ENCODE measurements at regions not wholly inside any gene's neighbourhood (a gene's known extent, or its start where the extent isn't known, plus 50 kb on each side); places are given as distances from the start of the nearest gene placed in this dataset.

GRCh38 chr5:142437563-142437962, 112.7 kb upstream of the SPRY4 start:
- H3K36me3 Mint-ChIP-seq (ENCODE audit: insufficient read depth): no peaks in the 10 kb centered on the region
- H3K9me3 Mint-ChIP-seq (ENCODE audit: low read depth): no peaks in the 10 kb centered on the region
- no peak overlapping the region for H3K4me3 Mint-ChIP-seq (ENCODE audit: low read depth)
- H3K4me1 Mint-ChIP-seq (ENCODE audit: low read depth): peaks cover 3% of the 10 kb centered on the region
- DNase-seq (ENCODE audit: low spot score, unreplicated experiment): no peak
- peaks cover 7% of the 10 kb centered on the region for H3K27me3 Mint-ChIP-seq
- TF ChIP-seq CTCF (IDR thresholded peaks at IDR 0.05; ENCODE audit: unreplicated experiment): no peak
- H3K27ac Mint-ChIP-seq: no peak overlapping the region

GRCh38 chr5:142435410-142436115, 110.7 kb upstream of the SPRY4 start:
- no peaks in the 10 kb centered on the region for H3K36me3 Mint-ChIP-seq (ENCODE audit: insufficient read depth)
- H3K27me3 Mint-ChIP-seq: peaks cover 4% of the 10 kb centered on the region
- H3K9me3 Mint-ChIP-seq (ENCODE audit: low read depth): no peaks in the 10 kb centered on the region
- DNase-seq (ENCODE audit: low spot score, unreplicated experiment): no peak
- no peak for TF ChIP-seq CTCF (IDR thresholded peaks at IDR 0.05; ENCODE audit: unreplicated experiment)
- no peak overlapping the region for H3K4me3 Mint-ChIP-seq (ENCODE audit: low read depth)
- peaks cover 1% of the 10 kb centered on the region for H3K4me1 Mint-ChIP-seq (ENCODE audit: low read depth)
- no peak overlapping the region for H3K27ac Mint-ChIP-seq

- DNase-seq (ENCODE audit: low spot score, unreplicated experiment): no peak
- no peaks in the 10 kb centered on the region for H3K9me3 Mint-ChIP-seq (ENCODE audit: low read depth)
- H3K36me3 Mint-ChIP-seq (ENCODE audit: insufficient read depth): no peaks in the 10 kb centered on the region
- no peak overlapping the region for H3K27ac Mint-ChIP-seq
- peaks cover 1% of the 10 kb centered on the region for H3K4me1 Mint-ChIP-seq (ENCODE audit: low read depth)
- H3K27me3 Mint-ChIP-seq: peaks cover 4% of the 10 kb centered on the region
- no peak overlapping the region for H3K4me3 Mint-ChIP-seq (ENCODE audit: low read depth)
- TF ChIP-seq CTCF (IDR thresholded peaks at IDR 0.05; ENCODE audit: unreplicated experiment): no peak
These were observed 109.4 kb upstream of the SPRY4 start for GRCh38 chr5:142434322-142434612.

GRCh38 chr5:142433526-142434321, 108.9 kb upstream of the SPRY4 start:
- Mint-ChIP-seq H3K4me3 (ENCODE audit: low read depth) (no peak overlapping the region), H3K27me3 (peaks cover 4% of the 10 kb centered on the region), H3K27ac (no peak overlapping the region), H3K36me3 (ENCODE audit: insufficient read depth) (no peaks in the 10 kb centered on the region), H3K9me3 (ENCODE audit: low read depth) (no peaks in the 10 kb centered on the region), H3K4me1 (ENCODE audit: low read depth) (peaks cover 1% of the 10 kb centered on the region)
- no peak for DNase-seq (ENCODE audit: low spot score, unreplicated experiment)
- no peak for TF ChIP-seq CTCF (IDR thresholded peaks at IDR 0.05; ENCODE audit: unreplicated experiment)

GRCh38 chr5:142432961-142433360, 108.1 kb upstream of the SPRY4 start:
- no peak for TF ChIP-seq CTCF (IDR thresholded peaks at IDR 0.05; ENCODE audit: unreplicated experiment)
- Mint-ChIP-seq H3K36me3 (ENCODE audit: insufficient read depth) (no peaks in the 10 kb centered on the region), H3K9me3 (ENCODE audit: low read depth) (no peaks in the 10 kb centered on the region), H3K27me3 (peaks cover 4% of the 10 kb centered on the region), H3K4me1 (ENCODE audit: low read depth) (peaks cover 1% of the 10 kb centered on the region), H3K27ac (no peak overlapping the region), H3K4me3 (ENCODE audit: low read depth) (no peak overlapping the region)
- DNase-seq (ENCODE audit: low spot score, unreplicated experiment): no peak

Measured in progenitor cell of endocrine pancreas (in vitro differentiated cells).